ENCODE measurements at regions not wholly inside any gene's neighbourhood (a gene's known extent, or its start where the extent isn't known, plus 50 kb on each side); places are given as distances from the start of the nearest gene placed in this dataset.
A peak's percentile ranks its signal among the peaks of the same experiment; 100 is the strongest.
"Not testable (repeated sequence)": the region's sequence is repeated elsewhere in the genome, so short reads cannot be mapped to it uniquely, and the experiment has no call there.

GRCh38 chr1:234814235-234814634, 204.3 kb upstream of the IRF2BP2 start:
- DNase-seq (ENCODE audit: low spot score); ATAC-seq; intact Hi-C loops (cut with DNase I): not testable (repeated sequence)

- intact Hi-C loops (cut with DNase I); ATAC-seq; DNase-seq (ENCODE audit: low spot score): not testable (repeated sequence)
Measured at GRCh38 chr1:234811824-234812223, 201.8 kb upstream of the IRF2BP2 start.

DNA sequence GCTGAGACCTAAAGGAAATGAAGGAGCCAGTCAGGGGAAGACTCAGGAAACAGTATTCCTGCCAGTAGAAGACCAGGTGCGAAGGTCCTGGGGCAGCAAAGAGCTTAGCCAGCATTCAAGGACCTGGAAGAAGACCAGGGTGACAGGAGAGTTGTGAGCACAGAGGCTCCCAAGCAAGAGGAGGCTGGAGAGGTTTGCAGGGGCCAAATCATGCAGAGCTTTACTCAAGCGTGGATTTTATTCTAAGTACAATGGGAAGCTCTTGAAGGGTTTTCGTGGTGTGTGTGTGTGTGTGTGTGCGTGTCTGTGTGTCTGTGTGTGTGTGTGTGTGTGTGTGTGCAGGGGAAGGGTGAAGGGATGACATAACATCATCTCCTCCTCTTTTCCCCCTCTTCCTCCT, 200.7 kb upstream of the IRF2BP2 start:
- DNase-seq (ENCODE audit: low spot score); intact Hi-C loops (cut with DNase I); ATAC-seq: not testable (repeated sequence)

DNA sequence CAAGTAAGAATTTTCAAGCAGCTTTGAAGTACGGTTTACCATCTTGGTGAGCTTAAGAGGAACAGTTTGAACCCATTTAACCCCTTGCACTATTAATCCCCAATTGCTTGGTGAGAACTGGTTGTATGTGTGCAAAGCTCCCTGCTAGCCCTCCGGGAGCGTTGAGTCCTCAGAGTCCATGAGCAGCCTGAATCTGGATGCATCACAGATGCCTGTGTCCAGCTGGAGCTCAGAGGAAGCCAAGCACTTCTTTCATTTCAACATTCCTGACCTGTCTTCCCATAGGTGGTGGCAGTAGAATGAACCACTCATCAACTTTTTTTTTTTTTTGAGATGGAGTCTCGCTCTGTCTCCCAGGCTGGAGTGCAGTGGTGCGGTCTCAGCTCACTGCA, 199.9 kb upstream of the IRF2BP2 start:
- peak; percentile 24 for ATAC-seq
- intact Hi-C loops (cut with DNase I); DNase-seq (ENCODE audit: low spot score): not testable (repeated sequence)

GRCh38 chr1:234808943-234809853, 199.2 kb upstream of the IRF2BP2 start:
- DNase-seq (ENCODE audit: low spot score); intact Hi-C loops (cut with DNase I): not testable (repeated sequence)
- peak; percentile 84 for ATAC-seq

DNA sequence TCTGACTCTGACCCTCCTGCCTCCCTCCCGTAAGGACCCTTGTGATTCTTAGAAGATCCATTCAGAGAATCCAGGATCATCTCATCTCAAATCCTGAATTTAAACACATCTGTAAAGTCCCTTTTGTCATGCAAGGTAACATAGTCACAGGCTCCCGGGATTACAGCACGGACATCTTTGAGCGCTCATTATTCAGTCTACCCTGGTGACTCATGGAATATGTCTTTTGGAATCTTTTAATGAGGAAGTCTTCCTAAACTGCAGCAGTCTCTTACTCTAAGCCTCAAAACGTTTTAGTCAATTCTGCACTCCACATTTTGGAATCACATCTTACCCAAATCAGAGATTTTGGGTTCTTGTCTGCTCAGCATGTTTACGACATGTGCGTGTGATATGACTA, 198.5 kb upstream of the IRF2BP2 start:
- intact Hi-C loops (cut with DNase I); DNase-seq (ENCODE audit: low spot score): not testable (repeated sequence)
- ATAC-seq = peak; percentile 45

- DNase-seq (ENCODE audit: low spot score); intact Hi-C loops (cut with DNase I); ATAC-seq: not testable (repeated sequence)
Measured at GRCh38 chr1:234807705-234808104, 197.7 kb upstream of the IRF2BP2 start.

DNA sequence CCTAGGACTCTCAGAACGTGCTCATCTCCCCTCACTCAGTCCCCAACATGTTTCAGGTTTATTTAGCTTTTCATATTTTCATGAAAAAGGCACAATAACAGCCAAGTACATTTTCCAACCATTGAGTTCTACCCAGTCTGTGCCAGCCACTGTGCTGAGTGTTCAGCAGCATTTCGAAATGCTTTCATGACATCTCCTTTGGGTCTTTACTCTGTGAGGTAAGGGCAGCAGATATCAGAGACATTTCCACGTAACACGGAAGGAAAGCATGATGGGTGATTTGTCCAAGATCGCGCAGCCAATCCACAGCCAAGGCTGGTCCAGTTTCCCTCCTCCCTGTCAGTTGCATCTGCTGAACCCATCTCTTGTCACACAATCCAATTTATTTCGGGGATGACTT, 192.6 kb upstream of the IRF2BP2 start:
- ATAC-seq; DNase-seq (ENCODE audit: low spot score); intact Hi-C loops (cut with DNase I): not testable (repeated sequence)

- DNase-seq (ENCODE audit: low spot score); ATAC-seq; intact Hi-C loops (cut with DNase I): not testable (repeated sequence)
Measured at GRCh38 chr1:234801636-234802035, 191.7 kb upstream of the IRF2BP2 start.

DNA sequence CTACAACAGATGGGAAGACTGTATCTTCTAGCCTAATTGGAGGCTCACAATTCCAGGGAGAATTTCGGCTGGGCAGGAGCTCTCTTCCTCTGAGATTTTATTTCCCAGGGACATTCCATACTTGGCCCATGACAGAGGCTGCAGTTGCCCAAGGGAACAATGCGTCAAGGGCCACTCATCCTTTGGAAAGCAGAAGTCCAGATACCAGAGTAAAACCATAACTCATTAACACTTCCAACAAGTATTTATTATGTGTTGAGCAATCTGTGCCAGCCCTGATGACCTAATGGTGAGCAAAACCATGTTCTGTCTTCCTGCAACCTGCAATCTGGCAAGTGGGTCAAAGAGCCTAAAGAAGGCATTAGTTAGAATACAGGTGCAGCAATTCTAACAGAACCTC, 191.2 kb upstream of the IRF2BP2 start:
- intact Hi-C loops (cut with DNase I); DNase-seq (ENCODE audit: low spot score); ATAC-seq: not testable (repeated sequence)

GRCh38 chr1:234800563-234800962, 190.6 kb upstream of the IRF2BP2 start:
- DNase-seq (ENCODE audit: low spot score); ATAC-seq; intact Hi-C loops (cut with DNase I): not testable (repeated sequence)

DNA sequence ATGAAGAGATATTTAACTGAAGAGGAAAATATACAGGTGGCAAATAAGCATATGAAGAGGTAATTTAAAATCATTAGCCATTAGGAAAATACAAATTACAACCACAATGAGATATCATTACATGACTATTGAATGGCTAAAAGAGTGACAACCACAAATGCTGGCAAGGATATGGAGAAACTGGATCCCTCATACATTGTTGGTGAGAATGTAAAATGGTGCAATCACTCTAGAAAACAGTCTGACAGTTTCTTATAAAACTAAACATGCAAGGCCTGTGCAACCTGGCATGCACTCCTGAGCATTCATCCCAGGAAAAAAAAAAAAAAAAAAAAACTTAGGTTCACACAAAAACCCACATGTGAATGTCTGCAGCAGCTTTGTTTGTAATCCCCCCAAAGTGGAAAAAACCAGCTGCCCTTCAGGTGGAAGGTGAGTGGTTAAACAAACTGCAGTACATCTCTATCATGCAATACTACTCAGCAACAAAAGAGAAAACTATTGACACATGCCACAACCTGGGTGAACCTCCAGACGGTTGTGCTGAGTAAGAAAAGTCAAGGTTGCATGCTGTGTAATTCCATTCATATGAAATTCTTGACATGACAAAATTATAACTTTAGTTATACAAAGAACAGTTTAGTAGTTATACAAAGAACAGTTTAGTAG, 189.2 kb upstream of the IRF2BP2 start:
- intact Hi-C loops (cut with DNase I); DNase-seq (ENCODE audit: low spot score); ATAC-seq: not testable (repeated sequence)

DNA sequence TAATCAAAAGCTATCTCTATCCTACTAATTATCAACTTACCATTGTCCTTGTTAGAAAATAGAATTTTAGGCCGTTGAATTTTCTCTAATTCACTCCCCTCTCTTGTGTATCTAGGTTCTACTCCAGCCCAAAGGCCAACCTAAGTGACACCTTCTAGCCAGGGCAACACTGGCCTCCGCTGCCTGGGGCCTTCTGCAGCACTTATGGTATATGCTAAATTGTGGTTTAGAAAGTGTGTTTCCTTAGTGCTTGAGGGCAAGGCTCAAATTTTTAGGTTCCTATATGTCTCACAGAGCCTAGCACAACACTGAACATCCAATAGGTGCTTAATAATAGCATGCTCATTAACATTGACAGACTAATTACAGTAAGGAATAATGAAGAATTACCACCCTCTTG, 187.2 kb upstream of the IRF2BP2 start:
- ATAC-seq; DNase-seq (ENCODE audit: low spot score); intact Hi-C loops (cut with DNase I): not testable (repeated sequence)

GRCh38 chr1:234796438-234796792, 186.4 kb upstream of the IRF2BP2 start:
- intact Hi-C loops (cut with DNase I); DNase-seq (ENCODE audit: low spot score): not testable (repeated sequence)
- ATAC-seq = peak; percentile 3

GRCh38 chr1:234795711-234796437, 185.9 kb upstream of the IRF2BP2 start:
- DNase-seq (ENCODE audit: low spot score); intact Hi-C loops (cut with DNase I): not testable (repeated sequence)
- ATAC-seq = peak; percentile 95

DNA sequence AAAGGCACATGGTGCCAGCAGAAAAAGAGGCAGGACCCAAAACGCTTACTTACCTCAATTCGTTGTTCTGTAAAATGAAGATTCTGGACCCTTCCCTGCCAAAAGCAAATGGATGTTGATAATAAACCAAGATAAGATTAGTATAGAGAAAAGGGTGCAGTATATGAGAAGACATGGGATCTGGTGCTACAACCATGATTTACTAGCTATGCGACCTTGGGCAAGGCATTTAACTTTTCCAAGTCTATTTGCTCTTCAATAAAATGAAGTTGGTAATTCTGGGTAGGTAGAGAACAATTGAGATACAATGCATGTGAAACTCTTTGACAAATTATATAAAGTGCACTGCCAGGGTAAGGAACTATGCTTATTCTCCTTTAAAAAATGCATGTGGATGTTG, 185.0 kb upstream of the IRF2BP2 start:
- ATAC-seq; DNase-seq (ENCODE audit: low spot score); intact Hi-C loops (cut with DNase I): not testable (repeated sequence)

- ATAC-seq; intact Hi-C loops (cut with DNase I); DNase-seq (ENCODE audit: low spot score): not testable (repeated sequence)
Measured at GRCh38 chr1:234794452-234794851, 184.5 kb upstream of the IRF2BP2 start.

- ATAC-seq; DNase-seq (ENCODE audit: low spot score); intact Hi-C loops (cut with DNase I): not testable (repeated sequence)
Measured at GRCh38 chr1:234793924-234794323, 183.9 kb upstream of the IRF2BP2 start.

Data from sciatic nerve (tissue), 2 donors.